HL-60 (cell line): ENCODE measurements at regions not wholly inside any gene's neighbourhood (a gene's known extent, or its start where the extent isn't known, plus 50 kb on each side); places are given as distances from the start of the nearest gene placed in this dataset.

Experiments used
- DNase-seq, 2 experiments: peaks; one replicate each; pipeline ENCODE4 v3.0.0-alpha.2; 2010 to 2020; ENCODE audit warnings: low read depth in 1 of 2, low spot score in 1 of 2
- H3K27ac ChIP-seq: fragments of 250-450 bp; sonication (Bioruptor Pico); replicated peaks from 2 replicates; pipeline ENCODE4 v1.5.1; 2020; ENCODE audit warnings: mild to moderate bottlenecking, moderate library complexity
- H3K27me3 ChIP-seq: fragments of 250-450 bp; sonication (Bioruptor Pico); 2 replicates; pipeline ENCODE4 v1.5.1; 2021; ENCODE audit warnings: mild to moderate bottlenecking, moderate library complexity; ENCODE audit not compliant: insufficient read depth, poor library complexity, severe bottlenecking
- H3K4me3 ChIP-seq: replicated peaks from 2 replicates; pipeline ENCODE4 v1.5.1; 2011; ENCODE audit warnings: mild to moderate bottlenecking, control low read depth, low read length; ENCODE audit not compliant: insufficient read depth
- CTCF ChIP-seq: IDR thresholded peaks from one replicate; pipeline ENCODE4 v1.5.1; 2011; ENCODE audit warnings: low read length, control low read depth, inconsistent platforms; ENCODE audit not compliant: insufficient read depth
- GABPA ChIP-seq: IDR thresholded peaks from 2 replicates; pipeline ENCODE4 v1.6.1; 2012; ENCODE audit warnings: low read depth
- POLR2AphosphoS5 ChIP-seq: IDR thresholded peaks from 2 replicates; pipeline ENCODE4 v1.6.1; 2012; ENCODE audit warnings: low read depth
- REST ChIP-seq: IDR thresholded peaks from 2 replicates; pipeline ENCODE4 v1.6.1; 2012; ENCODE audit warnings: low read depth; ENCODE audit not compliant: insufficient replicate concordance
- SPI1 ChIP-seq: IDR thresholded peaks from 2 replicates; pipeline ENCODE4 v1.6.1; 2012; ENCODE audit warnings: low read depth, mild to moderate bottlenecking, borderline replicate concordance

GRCh38 chr1:36570478-36571060 is 87.9 kb upstream of the CSF3R start:
- Histone ChIP-seq H3K4me3 (no peak overlapping the region), H3K27ac (no peak overlapping the region), H3K27me3 (no peaks in the 10 kb centered on the region)
- no peak for DNase-seq
- TF ChIP-seq SPI1 (no peak), REST (no peak), POLR2AphosphoS5 (no peak)

- Histone ChIP-seq H3K4me3 (no peak overlapping the region), H3K27me3 (no peaks in the 10 kb centered on the region), H3K27ac (no peak overlapping the region)
- TF ChIP-seq REST = no peak
- no peak for TF ChIP-seq GABPA
- no peak for TF ChIP-seq SPI1
- TF ChIP-seq POLR2AphosphoS5 = no peak
- TF ChIP-seq CTCF = no peak
- DNase-seq = no peak
Measured at GRCh38 chr1:36570006-36570405, 87.3 kb upstream of the CSF3R start.

- Histone ChIP-seq H3K4me3 (no peak overlapping the region), H3K27me3 (no peaks in the 10 kb centered on the region), H3K27ac (no peak overlapping the region)
- DNase-seq = no peak
- TF ChIP-seq SPI1 (no peak), POLR2AphosphoS5 (no peak)
Measured at GRCh38 chr1:36567601-36568341, 85.1 kb upstream of the CSF3R start.

- no peak for DNase-seq
- H3K27me3 ChIP-seq = no peaks in the 10 kb centered on the region
- H3K4me3 ChIP-seq = no peak overlapping the region
- TF ChIP-seq CTCF (no peak), SPI1 (no peak), GABPA (no peak), REST (no peak), POLR2AphosphoS5 (no peak)
- no peak overlapping the region for H3K27ac ChIP-seq
Measured at GRCh38 chr1:36565576-36566501, 83.1 kb upstream of the CSF3R start.
